ENCODE measurements at regions not wholly inside any gene's neighbourhood (a gene's known extent, or its start where the extent isn't known, plus 50 kb on each side); places are given as distances from the start of the nearest gene placed in this dataset.

- no peak for DNase-seq
- intact Hi-C loops (cut with DNase I) = no loop called here
- no peak for ATAC-seq
- Histone ChIP-seq H3K9me3 (no peaks in the 10 kb centered on the region), H3K4me3 (no peak overlapping the region), H3K27ac (no peak overlapping the region), H3K4me1 (no peaks in the 10 kb centered on the region), H3K27me3 (no peaks in the 10 kb centered on the region), H3K36me3 (replicated peaks in 1 of 2; ENCODE audit: insufficient read depth in 1 of 2, low read depth in 2 of 2) (no peaks in the 10 kb centered on the region)
- WGBS, 2 donors = 46 to 53% methylated on average over 1 of the region's 1 CpG
- TF ChIP-seq POLR2A (IDR thresholded peaks at IDR 0.05) (no peak), CTCF (IDR thresholded peaks at IDR 0.05) (no peak)
Measured at GRCh38 chr18:71995904-71996465, 548.2 kb downstream of the CBLN2 start.

- TF ChIP-seq CTCF (IDR thresholded peaks at IDR 0.05) = no peak
- TF ChIP-seq POLR2A (IDR thresholded peaks at IDR 0.05) = no peak
- no peak for DNase-seq
- Histone ChIP-seq H3K27ac (no peak overlapping the region), H3K27me3 (no peaks in the 10 kb centered on the region), H3K4me3 (no peak overlapping the region), H3K36me3 (replicated peaks in 1 of 2; ENCODE audit: insufficient read depth in 1 of 2, low read depth in 2 of 2) (no peaks in the 10 kb centered on the region), H3K9me3 (no peaks in the 10 kb centered on the region), H3K4me1 (no peaks in the 10 kb centered on the region)
- WGBS, 2 donors = 41 to 51% methylated on average over 1 of the region's 1 CpG
- intact Hi-C loops (cut with DNase I) = no loop called here
- no peak for ATAC-seq
Measured at GRCh38 chr18:71994273-71994672, 549.9 kb downstream of the CBLN2 start.

DNA sequence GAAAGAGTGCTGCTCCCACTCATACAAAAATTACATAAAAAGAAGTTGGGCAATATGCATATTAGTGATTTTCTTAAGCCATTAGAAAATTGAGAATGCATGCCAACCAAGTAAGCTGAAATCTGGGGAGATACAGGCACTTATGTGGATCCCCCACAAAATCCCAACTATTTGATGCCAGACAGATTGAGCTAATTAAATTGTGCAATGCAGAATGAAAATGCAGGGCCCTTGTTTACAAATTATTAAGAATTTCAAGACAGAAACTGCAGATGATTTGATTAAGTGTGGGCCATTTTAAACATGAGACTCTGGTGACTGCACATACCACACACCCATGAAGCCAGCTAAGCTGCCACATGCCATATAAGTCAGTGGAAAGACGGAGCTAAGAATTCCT lies 554.5 kb downstream of the CBLN2 start:
- Histone ChIP-seq H3K36me3 (replicated peaks in 1 of 2; ENCODE audit: insufficient read depth in 1 of 2, low read depth in 2 of 2) (no peaks in the 10 kb centered on the region), H3K9me3 (no peaks in the 10 kb centered on the region), H3K27ac (no peak overlapping the region), H3K4me3 (no peak overlapping the region), H3K27me3 (no peaks in the 10 kb centered on the region), H3K4me1 (no peaks in the 10 kb centered on the region)
- no peak for DNase-seq
- intact Hi-C loops (cut with DNase I) = no loop called here
- 50 to 55% methylated on average over 1 of the region's 1 CpG for WGBS, 2 donors
- TF ChIP-seq POLR2A (IDR thresholded peaks at IDR 0.05) = no peak
- TF ChIP-seq CTCF (IDR thresholded peaks at IDR 0.05) = no peak
- ATAC-seq = no peak

DNA sequence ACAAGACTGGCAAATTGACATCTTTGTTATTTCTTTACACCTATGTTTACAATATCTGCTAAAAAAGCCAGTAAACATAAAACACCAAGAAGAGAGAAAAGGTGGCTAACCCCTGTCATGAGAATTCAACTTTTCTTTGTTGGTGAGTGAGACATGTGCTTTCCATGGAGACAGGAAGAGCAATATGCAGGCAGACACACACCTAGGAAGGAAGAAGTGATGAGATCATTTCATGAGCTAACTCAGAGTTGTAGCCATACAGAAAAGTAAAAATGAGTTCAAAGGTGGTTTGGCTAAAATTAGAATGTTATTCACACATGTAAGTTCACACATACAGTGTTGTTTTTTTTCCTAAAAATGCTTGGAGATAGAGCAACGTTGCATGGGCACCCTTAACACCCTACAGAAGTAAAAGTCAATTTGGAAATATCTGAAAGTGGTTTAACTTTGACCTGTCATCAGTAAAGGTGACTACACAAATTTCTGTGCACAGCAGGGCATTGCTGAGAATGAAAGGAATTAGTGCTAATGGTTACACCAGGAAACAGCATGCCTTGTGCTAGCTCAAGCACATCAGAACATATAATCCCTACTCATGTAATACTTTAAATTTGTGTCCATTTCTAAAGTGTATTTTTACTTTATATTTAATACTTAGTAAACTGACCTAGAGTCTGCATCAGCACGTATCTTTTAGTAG lies 557.6 kb downstream of the CBLN2 start:
- no peak for DNase-seq
- no peaks in the 10 kb centered on the region for H3K27me3 ChIP-seq

More for the DNA sequence above, 557.6 kb downstream of the CBLN2 start:
- Histone ChIP-seq H3K36me3 (replicated peaks in 1 of 2; ENCODE audit: insufficient read depth in 1 of 2, low read depth in 2 of 2) (no peaks in the 10 kb centered on the region), H3K27ac (no peak overlapping the region), H3K4me1 (no peaks in the 10 kb centered on the region), H3K9me3 (no peaks in the 10 kb centered on the region), H3K4me3 (no peak overlapping the region)
- WGBS, 2 donors = 49 to 54% methylated on average over 2 of the region's 2 CpGs
- ATAC-seq = no peak
- TF ChIP-seq POLR2A (IDR thresholded peaks at IDR 0.05) = no peak
- TF ChIP-seq CTCF (IDR thresholded peaks at IDR 0.05) = no peak
- intact Hi-C loops (cut with DNase I) = no loop called here
